ENCODE measurements at regions not wholly inside any gene's neighbourhood (a gene's known extent, or its start where the extent isn't known, plus 50 kb on each side); places are given as distances from the start of the nearest gene placed in this dataset.

DNA sequence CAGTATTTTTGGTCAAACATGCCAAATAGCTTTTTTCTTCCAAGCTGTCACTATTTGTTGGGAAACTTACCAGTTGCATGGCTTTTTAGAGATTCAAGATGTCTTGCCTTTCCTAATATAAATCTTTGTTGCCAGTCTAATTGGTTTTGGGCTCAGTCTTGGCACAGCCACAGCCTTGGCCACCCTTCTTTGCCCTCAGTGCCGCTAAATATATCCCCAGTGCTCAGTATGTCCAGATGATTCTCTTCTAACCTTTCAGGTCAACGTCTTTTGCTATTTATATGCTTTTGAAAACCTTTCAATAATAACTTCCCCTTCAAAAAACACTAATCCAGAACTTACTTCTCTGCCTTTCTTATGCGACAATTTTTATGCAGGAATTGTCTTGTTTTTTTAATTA is 483.1 kb upstream of the ZFHX3 start:
- TF ChIP-seq, protein P1, sequence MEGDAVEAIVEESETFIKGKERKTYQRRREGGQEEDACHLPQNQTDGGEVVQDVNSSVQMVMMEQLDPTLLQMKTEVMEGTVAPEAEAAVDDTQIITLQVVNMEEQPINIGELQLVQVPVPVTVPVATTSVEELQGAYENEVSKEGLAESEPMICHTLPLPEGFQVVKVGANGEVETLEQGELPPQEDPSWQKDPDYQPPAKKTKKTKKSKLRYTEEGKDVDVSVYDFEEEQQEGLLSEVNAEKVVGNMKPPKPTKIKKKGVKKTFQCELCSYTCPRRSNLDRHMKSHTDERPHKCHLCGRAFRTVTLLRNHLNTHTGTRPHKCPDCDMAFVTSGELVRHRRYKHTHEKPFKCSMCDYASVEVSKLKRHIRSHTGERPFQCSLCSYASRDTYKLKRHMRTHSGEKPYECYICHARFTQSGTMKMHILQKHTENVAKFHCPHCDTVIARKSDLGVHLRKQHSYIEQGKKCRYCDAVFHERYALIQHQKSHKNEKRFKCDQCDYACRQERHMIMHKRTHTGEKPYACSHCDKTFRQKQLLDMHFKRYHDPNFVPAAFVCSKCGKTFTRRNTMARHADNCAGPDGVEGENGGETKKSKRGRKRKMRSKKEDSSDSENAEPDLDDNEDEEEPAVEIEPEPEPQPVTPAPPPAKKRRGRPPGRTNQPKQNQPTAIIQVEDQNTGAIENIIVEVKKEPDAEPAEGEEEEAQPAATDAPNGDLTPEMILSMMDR (IDR thresholded peaks at IDR 0.05), result no peak
- TF ChIP-seq POLR2A (IDR thresholded peaks at IDR 0.05) (no peak), EP300 (IDR thresholded peaks at IDR 0.05) (no peak)

Data from tibial nerve (tissue), 4 donors.